ENCODE measurements at regions not wholly inside any gene's neighbourhood (a gene's known extent, or its start where the extent isn't known, plus 50 kb on each side); places are given as distances from the start of the nearest gene placed in this dataset. TPM values are rescaled to one million over a fixed set of nuclear protein-coding genes. Genes with fewer than 3 reads are reported as not detected.

DNA sequence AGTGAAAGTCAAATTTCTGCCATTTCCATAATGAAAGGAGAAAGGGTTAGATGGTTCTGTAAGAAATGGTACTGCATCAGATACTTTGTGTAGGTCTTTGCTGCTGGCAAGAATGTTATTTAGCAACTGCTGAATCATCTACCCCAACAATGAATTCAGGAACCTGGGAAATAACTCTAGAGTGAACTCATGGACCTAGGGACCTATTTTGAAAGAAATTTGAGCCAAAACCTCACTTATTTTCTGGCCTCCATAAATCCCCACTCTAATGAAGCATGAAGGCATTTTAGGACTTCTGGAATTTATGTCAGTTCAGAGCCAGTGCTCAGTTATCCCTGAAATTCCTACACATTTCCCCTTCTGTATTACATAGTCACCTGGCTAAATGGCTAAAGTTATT, 50.9 kb upstream of the CPNE8 start:
- ChIA-PET CTCF (no interaction called here), POLR2A (no interaction called here)
- H3K9me3 ChIP-seq (replicated peaks; ENCODE audit: control insufficient read depth, insufficient read depth, low read length) = no peaks in the 10 kb centered on the region
- no peaks in the 10 kb centered on the region for H3K27me3 ChIP-seq (ENCODE audit: control insufficient read depth in 2 of 2, insufficient read depth in 2 of 2, low read length in 2 of 2)
- no peaks in the 10 kb centered on the region for H3K9me1 ChIP-seq (replicated peaks; ENCODE audit: control insufficient read depth, extremely low read depth, insufficient read depth, low read length)
- no peaks in the 10 kb centered on the region for H3K79me2 ChIP-seq (ENCODE audit: control insufficient read depth, insufficient read depth, low read length)
- FAIRE-seq = no peak
- TF ChIP-seq JUN (IDR thresholded peaks at IDR 0.05; ENCODE audit: borderline replicate concordance, insufficient read depth, insufficient read length, low read depth) (no peak), MYC (IDR thresholded peaks at IDR 0.05; ENCODE audit: low read depth, low read length) (no peak), GATA2 (IDR thresholded peaks at IDR 0.05; ENCODE audit: insufficient read depth, insufficient read length, low read depth, low read length) (no peak), POLR2A (IDR thresholded peaks at IDR 0.05; ENCODE audit: low read depth, low read length) (no peak), FOS (IDR thresholded peaks at IDR 0.05; ENCODE audit: borderline replicate concordance, insufficient read depth, low read length) (no peak), EZH2 (IDR thresholded peaks at IDR 0.05; ENCODE audit: borderline replicate concordance, low read depth, low read length, severe bottlenecking) (no peak), POLR2AphosphoS5 (IDR thresholded peaks at IDR 0.05; ENCODE audit: insufficient read depth, low read depth, low read length) (no peak)
- TF ChIP-seq, protein P1, sequence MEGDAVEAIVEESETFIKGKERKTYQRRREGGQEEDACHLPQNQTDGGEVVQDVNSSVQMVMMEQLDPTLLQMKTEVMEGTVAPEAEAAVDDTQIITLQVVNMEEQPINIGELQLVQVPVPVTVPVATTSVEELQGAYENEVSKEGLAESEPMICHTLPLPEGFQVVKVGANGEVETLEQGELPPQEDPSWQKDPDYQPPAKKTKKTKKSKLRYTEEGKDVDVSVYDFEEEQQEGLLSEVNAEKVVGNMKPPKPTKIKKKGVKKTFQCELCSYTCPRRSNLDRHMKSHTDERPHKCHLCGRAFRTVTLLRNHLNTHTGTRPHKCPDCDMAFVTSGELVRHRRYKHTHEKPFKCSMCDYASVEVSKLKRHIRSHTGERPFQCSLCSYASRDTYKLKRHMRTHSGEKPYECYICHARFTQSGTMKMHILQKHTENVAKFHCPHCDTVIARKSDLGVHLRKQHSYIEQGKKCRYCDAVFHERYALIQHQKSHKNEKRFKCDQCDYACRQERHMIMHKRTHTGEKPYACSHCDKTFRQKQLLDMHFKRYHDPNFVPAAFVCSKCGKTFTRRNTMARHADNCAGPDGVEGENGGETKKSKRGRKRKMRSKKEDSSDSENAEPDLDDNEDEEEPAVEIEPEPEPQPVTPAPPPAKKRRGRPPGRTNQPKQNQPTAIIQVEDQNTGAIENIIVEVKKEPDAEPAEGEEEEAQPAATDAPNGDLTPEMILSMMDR (IDR thresholded peaks at IDR 0.05; ENCODE audit: extremely low read depth in 1 of 2, insufficient read depth in 1 of 2, low read depth in 1 of 2, low read length in 2 of 2) = no peak
- TF ChIP-seq, protein P2, sequence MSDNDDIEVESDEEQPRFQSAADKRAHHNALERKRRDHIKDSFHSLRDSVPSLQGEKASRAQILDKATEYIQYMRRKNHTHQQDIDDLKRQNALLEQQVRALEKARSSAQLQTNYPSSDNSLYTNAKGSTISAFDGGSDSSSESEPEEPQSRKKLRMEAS (IDR thresholded peaks at IDR 0.05; ENCODE audit: insufficient read depth, insufficient read length) = no peak
- H3K4me2 ChIP-seq (ENCODE audit: insufficient read depth, low read length) = no peak overlapping the region
- H3K9ac ChIP-seq (replicated peaks; ENCODE audit: extremely low read depth, insufficient read depth, low read length) = no peak overlapping the region
- no peak overlapping the region for H3K4me3 ChIP-seq (replicated peaks in 1 of 3; ENCODE audit: insufficient read depth in 1 of 3, low read depth in 1 of 3, low read length in 3 of 3)
- intact Hi-C loops (cut with micrococcal nuclease) = no loop called here
- DNase-seq (ENCODE audit: low read depth, low spot score) = no peak
- dilution Hi-C loops (cut with MboI; ENCODE audit: extremely low pct_ligation_motif_present, low sequenced_read_pairs) = no loop called here
- no peaks in the 10 kb centered on the region for H4K20me1 ChIP-seq (replicated peaks; ENCODE audit: control insufficient read depth, extremely low read depth, insufficient read depth, low read length)
- no TSS peak for BruUV-seq (replicated peaks)
- no peaks in the 10 kb centered on the region for H3K4me1 ChIP-seq (ENCODE audit: control insufficient read depth, extremely low read depth, insufficient read depth, low read length)
- H2AFZ ChIP-seq (ENCODE audit: low read depth, low read length) = no peak overlapping the region
- H3K27ac ChIP-seq (ENCODE audit: insufficient read depth, low read depth, low read length) = no peak overlapping the region
- no peaks in the 10 kb centered on the region for H3K36me3 ChIP-seq (ENCODE audit: control insufficient read depth in 2 of 2, extremely low read depth in 1 of 2, insufficient read depth in 2 of 2, low read length in 2 of 2)

Small RNA genes lying in the stretch of these regions (small RNA-seq; reads per million reads assigned to genes)
- not detected for gene AC084373.1 (ENCODE audit: insufficient read depth, insufficient read length, low read depth, low replicate concordance)

All from endothelial cell of umbilical vein (primary cell).